Neuronal stem cell (in vitro differentiated cells): ENCODE measurements at regions not wholly inside any gene's neighbourhood (a gene's known extent, or its start where the extent isn't known, plus 50 kb on each side); places are given as distances from the start of the nearest gene placed in this dataset.

ENCODE experiments used
- DNase-seq: peaks from one replicate; pipeline ENCODE4 v3.0.0-alpha.2; 2013; ENCODE audit warnings: low spot score
- H2AFZ ChIP-seq: one replicate; pipeline ENCODE4 v1.6.1; 2013; ENCODE audit warnings: mild to moderate bottlenecking, low read length, inconsistent platforms
- H2AK5ac ChIP-seq: 2 replicates; pipeline ENCODE4 v1.6.1; 2013; ENCODE audit warnings: low read depth, mild to moderate bottlenecking, inconsistent platforms, low read length, moderate library complexity, mixed read lengths
- H2BK120ac ChIP-seq: 2 replicates; pipeline ENCODE4 v1.6.1; 2013; ENCODE audit warnings: low read depth, mild to moderate bottlenecking, inconsistent platforms, low read length, moderate library complexity, mixed read lengths
- H2BK12ac ChIP-seq: one replicate; pipeline ENCODE4 v1.6.1; 2013; ENCODE audit warnings: low read length, inconsistent platforms
- H2BK15ac ChIP-seq: 2 replicates; pipeline ENCODE4 v1.6.1; 2013; ENCODE audit warnings: mild to moderate bottlenecking, low read length, inconsistent platforms, mixed read lengths
- H2BK5ac ChIP-seq: one replicate; pipeline ENCODE4 v1.6.1; 2013; ENCODE audit warnings: inconsistent platforms, mild to moderate bottlenecking, low read length, moderate library complexity
- H3K14ac ChIP-seq: one replicate; pipeline ENCODE4 v1.6.1; 2013; ENCODE audit warnings: low read length, inconsistent platforms
- H3K18ac ChIP-seq: 2 replicates; pipeline ENCODE4 v1.6.1; 2013; ENCODE audit warnings: low read length, inconsistent platforms
- H3K23ac ChIP-seq: 2 replicates; pipeline ENCODE4 v1.6.1; 2013; ENCODE audit warnings: low read depth, mild to moderate bottlenecking, mixed read lengths, low read length, inconsistent platforms; ENCODE audit not compliant: poor library complexity
- H3K27ac ChIP-seq: replicated peaks from 3 replicates; pipeline ENCODE4 v1.5.1; 2013; ENCODE audit warnings: low read length, inconsistent platforms
- H3K27me3 ChIP-seq, 3 experiments: 2 replicates each; pipeline ENCODE4 v1.6.1; 2013; ENCODE audit warnings: low read length in 3 of 3, mild to moderate bottlenecking in 2 of 3, inconsistent platforms in 1 of 3, low read depth in 1 of 3, mixed read lengths in 1 of 3, moderate library complexity in 1 of 3; ENCODE audit not compliant: control insufficient read depth in 3 of 3, insufficient read depth in 3 of 3
- H3K36me3 ChIP-seq, 2 donors: replicated peaks in 1 of 2; 2 replicates each; pipeline ENCODE4 v1.6.1; 2013; ENCODE audit warnings: low read length in 2 of 2; ENCODE audit not compliant: control insufficient read depth in 2 of 2, insufficient read depth in 2 of 2
- H3K4ac ChIP-seq: 2 replicates; pipeline ENCODE4 v1.6.1; 2013; ENCODE audit warnings: inconsistent platforms, mild to moderate bottlenecking, low read length, moderate library complexity
- H3K4me1 ChIP-seq, 2 donors: 1 replicate in 1 of 2; 2 replicates in 1 of 2; pipeline ENCODE4 v1.6.1; 2013; ENCODE audit warnings: low read length in 2 of 2, low read depth in 1 of 2; ENCODE audit not compliant: control insufficient read depth in 2 of 2, insufficient read depth in 1 of 2
- H3K4me2 ChIP-seq: one replicate; pipeline ENCODE4 v1.6.1; 2013; ENCODE audit warnings: mild to moderate bottlenecking, low read length, inconsistent platforms; ENCODE audit not compliant: insufficient read depth, poor library complexity, severe bottlenecking
- H3K4me3 ChIP-seq, 2 donors: 2 replicates each; pipeline ENCODE4 v1.5.1; 2013; ENCODE audit warnings: low read length in 2 of 2, mild to moderate bottlenecking in 2 of 2, inconsistent platforms in 1 of 2, moderate library complexity in 1 of 2
- H3K79me1 ChIP-seq: one replicate; pipeline ENCODE4 v1.6.1; 2013; ENCODE audit warnings: low read depth, mild to moderate bottlenecking, inconsistent platforms, low read length, moderate library complexity
- H3K9ac ChIP-seq: one replicate; pipeline ENCODE4 v1.6.1; 2013; ENCODE audit warnings: mild to moderate bottlenecking, low read depth, low read length, inconsistent platforms; ENCODE audit not compliant: poor library complexity
- H3K9me3 ChIP-seq, 2 donors: replicated peaks in 1 of 2; 2 replicates each; pipeline versions ENCODE3 to v1.6.1; 2013; ENCODE audit warnings: low read length in 2 of 2, mild to moderate bottlenecking in 2 of 2, inconsistent platforms in 1 of 2, low read depth in 1 of 2, mixed read lengths in 1 of 2, moderate library complexity in 1 of 2; ENCODE audit not compliant: control insufficient read depth in 2 of 2, insufficient read depth in 1 of 2
- H4K8ac ChIP-seq: one replicate; pipeline ENCODE4 v1.6.1; 2013; ENCODE audit warnings: low read depth, mild to moderate bottlenecking, inconsistent platforms, low read length, moderate library complexity
- H4K91ac ChIP-seq: one replicate; pipeline ENCODE4 v1.6.1; 2013; ENCODE audit warnings: low read length, low read depth, mild to moderate bottlenecking, inconsistent platforms; ENCODE audit not compliant: poor library complexity
- WGBS, 2 donors: extraction: QIAGEN DNeasy Blood & Tissue Kit; methylation state at CpG; one replicate each; pipeline ENCODE4 v1.1.7; 2013; ENCODE audit warnings: missing lambda C conversion rate in 2 of 2, mixed read lengths in 1 of 2; ENCODE audit not compliant: insufficient read length in 2 of 2, insufficient replicate concordance in 1 of 2; ENCODE audit errors: extremely low coverage in 2 of 2; 5-methylcytosine and 5-hydroxymethylcytosine counted together

DNA sequence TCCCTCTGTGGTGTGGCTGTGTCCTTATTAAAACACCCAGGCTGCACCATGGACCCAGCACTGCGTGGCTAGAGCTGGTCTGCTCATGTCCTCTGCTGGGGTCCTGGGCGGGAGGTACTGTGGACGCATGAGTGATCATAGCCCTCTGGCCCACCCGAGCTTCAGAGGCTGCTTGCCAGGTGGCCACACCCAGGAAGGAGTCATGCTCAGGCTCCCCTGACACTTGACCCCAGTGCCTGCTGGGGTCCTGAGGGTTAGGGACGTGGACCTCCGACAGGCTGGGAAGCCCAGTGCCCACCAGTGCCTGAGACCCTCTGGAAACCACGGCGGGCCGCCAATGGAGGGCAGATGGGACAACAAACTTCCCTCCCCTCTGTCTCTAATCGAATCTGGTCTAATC lies 66.3 kb upstream of the HS6ST1 start:
- Histone ChIP-seq H2BK5ac (no peak overlapping the region), H3K23ac (no peak overlapping the region), H4K8ac (no peak overlapping the region), H3K4me1 (peaks cover 22 to 30% of the 10 kb centered on the region in 2 donors), H3K18ac (peak overlapping the region; percentile 79), H2BK120ac (no peak overlapping the region), H3K4me2 (no peak overlapping the region), H4K91ac (no peak overlapping the region), H3K14ac (no peak overlapping the region), H2BK12ac (peak overlapping the region; percentile 28), H2AFZ (no peak overlapping the region), H3K27me3 (no peaks in the 10 kb centered on the region), H3K27ac (no peak overlapping the region), H3K4me3 (no peak overlapping the region), H3K4ac (no peak overlapping the region), H3K9me3 (peaks cover 0 to 6% of the 10 kb centered on the region in 2 donors), H3K79me1 (no peaks in the 10 kb centered on the region), H3K36me3 (no peaks in the 10 kb centered on the region), H2BK15ac (peak overlapping the region; percentile 94), H3K9ac (no peak overlapping the region), H2AK5ac (no peak overlapping the region)
- WGBS, 2 donors = no CpG with 5 or more reads among the region's 10 CpGs
- no peak for DNase-seq

- H3K4ac ChIP-seq = peak overlapping the region; percentile 29
- no peak overlapping the region for H3K4me3 ChIP-seq
- H2BK15ac ChIP-seq = peak overlapping the region; percentile 94
- no peak overlapping the region for H3K4me2 ChIP-seq
- DNase-seq = no peak
- peaks cover 20 to 29% of the 10 kb centered on the region in 2 donors for H3K4me1 ChIP-seq
- no peak overlapping the region for H3K27ac ChIP-seq
- no peaks in the 10 kb centered on the region for H3K36me3 ChIP-seq
- peaks cover 0 to 6% of the 10 kb centered on the region in 2 donors for H3K9me3 ChIP-seq
- no peak overlapping the region for H2AK5ac ChIP-seq
- H3K14ac ChIP-seq = no peak overlapping the region
- H3K79me1 ChIP-seq = no peaks in the 10 kb centered on the region
- no peak overlapping the region for H2BK5ac ChIP-seq
- no peak overlapping the region for H3K9ac ChIP-seq
- no peak overlapping the region for H2BK12ac ChIP-seq
- no CpG with 5 or more reads among the region's 7 CpGs for WGBS, 2 donors
- H4K8ac ChIP-seq = no peak overlapping the region
- H3K23ac ChIP-seq = no peak overlapping the region
- no peaks in the 10 kb centered on the region for H3K27me3 ChIP-seq
- no peak overlapping the region for H2AFZ ChIP-seq
- H3K18ac ChIP-seq = peak overlapping the region; percentile 13
- no peak overlapping the region for H2BK120ac ChIP-seq
- no peak overlapping the region for H4K91ac ChIP-seq
These were observed 66.7 kb upstream of the HS6ST1 start for GRCh38 chr2:128385365-128385764.

DNA sequence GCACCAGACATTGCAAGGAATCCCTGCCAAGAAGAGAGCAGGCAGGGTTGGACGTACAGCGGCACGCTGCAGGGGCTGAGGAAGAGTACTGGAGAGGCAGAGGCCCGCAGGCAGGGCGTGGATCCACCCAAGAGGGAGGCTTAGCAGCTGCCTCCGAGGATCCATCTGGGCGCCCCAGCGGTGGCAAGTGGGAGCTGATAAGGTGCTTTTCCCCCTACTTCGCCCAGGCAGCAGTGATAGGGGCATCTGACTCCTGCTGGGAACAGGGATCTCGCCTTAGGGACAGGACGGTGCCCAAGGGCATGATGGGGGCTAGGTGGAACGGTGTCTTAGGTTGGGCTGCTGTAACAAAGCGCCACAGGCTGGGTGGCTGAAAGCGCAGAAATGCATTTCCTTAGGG lies 67.4 kb upstream of the HS6ST1 start:
- Histone ChIP-seq H3K9me3 (peaks cover 0 to 6% of the 10 kb centered on the region in 2 donors), H3K4me1 (peaks cover 15 to 25% of the 10 kb centered on the region in 2 donors), H3K23ac (no peak overlapping the region), H3K14ac (no peak overlapping the region), H2BK15ac (peak overlapping the region; percentile 44), H3K27me3 (no peaks in the 10 kb centered on the region), H3K9ac (no peak overlapping the region), H2AFZ (no peak overlapping the region), H3K4ac (no peak overlapping the region), H2BK120ac (no peak overlapping the region), H3K79me1 (no peaks in the 10 kb centered on the region), H3K36me3 (no peaks in the 10 kb centered on the region), H3K4me3 (no peak overlapping the region), H4K8ac (no peak overlapping the region), H4K91ac (no peak overlapping the region), H3K4me2 (no peak overlapping the region), H2AK5ac (peak overlapping the region; percentile 69), H3K27ac (no peak overlapping the region), H3K18ac (peak overlapping the region; percentile 2), H2BK5ac (no peak overlapping the region), H2BK12ac (no peak overlapping the region)
- WGBS, 2 donors = no CpG with 5 or more reads among the region's 14 CpGs
- no peak for DNase-seq

- Histone ChIP-seq H2BK120ac (no peak overlapping the region), H2AK5ac (peak overlapping the region; percentile 21), H2AFZ (no peak overlapping the region), H2BK12ac (peak overlapping the region; percentile 59), H3K4me2 (no peak overlapping the region), H3K23ac (no peak overlapping the region), H3K9ac (no peak overlapping the region), H2BK5ac (no peak overlapping the region), H3K18ac (peak overlapping the region; percentile 49), H3K27me3 (no peaks in the 10 kb centered on the region), H3K4me3 (no peak overlapping the region), H3K79me1 (no peaks in the 10 kb centered on the region), H4K91ac (no peak overlapping the region), H3K4me1 (peaks cover 6 to 12% of the 10 kb centered on the region in 2 donors), H3K14ac (no peak overlapping the region), H3K9me3 (peaks cover 0 to 6% of the 10 kb centered on the region in 2 donors), H3K4ac (no peak overlapping the region), H2BK15ac (no peak overlapping the region), H3K27ac (no peak overlapping the region), H3K36me3 (no peaks in the 10 kb centered on the region), H4K8ac (no peak overlapping the region)
- WGBS, 2 donors = no CpG with 5 or more reads among the region's 8 CpGs
- DNase-seq = no peak
These were observed 69.9 kb upstream of the HS6ST1 start for GRCh38 chr2:128388499-128388941.
